ENCODE measurements at regions not wholly inside any gene's neighbourhood (a gene's known extent, or its start where the extent isn't known, plus 50 kb on each side); places are given as distances from the start of the nearest gene placed in this dataset.
"Not testable (repeated sequence)": the region's sequence is repeated elsewhere in the genome, so short reads cannot be mapped to it uniquely, and the experiment has no call there.

DNA sequence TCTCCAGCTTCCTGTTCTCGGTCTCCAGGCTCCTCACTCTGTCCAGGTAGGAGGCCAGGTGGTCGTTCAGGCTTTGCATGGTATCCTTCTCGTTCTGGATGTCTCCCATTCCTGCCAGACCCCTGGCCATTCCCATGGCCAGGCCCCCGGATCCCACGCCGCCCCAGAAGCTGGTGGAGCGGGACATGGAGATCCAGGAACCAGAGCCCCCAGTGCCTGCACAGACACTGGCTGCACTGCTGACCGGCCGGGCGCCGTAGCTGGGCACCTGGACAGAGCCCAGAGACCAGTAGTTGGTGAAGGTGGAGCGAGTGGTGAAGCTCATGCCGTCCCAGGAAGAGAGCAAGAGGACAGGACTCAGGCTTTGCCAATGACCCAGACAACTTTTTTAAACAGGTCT is 129.1 kb upstream of the WDR75 start:
- no peak for DNase-seq (ENCODE audit: low spot score)

DNA sequence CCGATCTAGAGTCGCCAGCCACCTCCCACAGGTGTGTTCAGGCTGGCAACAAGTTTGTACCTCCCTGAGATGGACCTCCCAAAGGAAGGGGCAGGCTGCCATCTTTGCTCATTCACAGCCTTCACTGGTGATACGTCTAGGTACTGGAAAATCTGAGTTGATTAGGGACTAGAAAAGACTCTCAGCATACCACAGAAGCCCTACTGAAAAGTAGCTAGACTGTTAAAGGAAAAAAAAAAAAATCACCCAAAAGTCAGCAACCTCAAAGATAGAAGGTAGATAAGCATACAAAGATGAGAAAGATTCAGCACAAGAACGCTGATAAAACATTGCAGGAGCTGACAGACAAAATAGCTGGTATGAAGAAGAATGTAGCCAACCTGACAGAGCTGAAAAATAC is 128.6 kb upstream of the WDR75 start:
- no peak for DNase-seq (ENCODE audit: low spot score)

DNA sequence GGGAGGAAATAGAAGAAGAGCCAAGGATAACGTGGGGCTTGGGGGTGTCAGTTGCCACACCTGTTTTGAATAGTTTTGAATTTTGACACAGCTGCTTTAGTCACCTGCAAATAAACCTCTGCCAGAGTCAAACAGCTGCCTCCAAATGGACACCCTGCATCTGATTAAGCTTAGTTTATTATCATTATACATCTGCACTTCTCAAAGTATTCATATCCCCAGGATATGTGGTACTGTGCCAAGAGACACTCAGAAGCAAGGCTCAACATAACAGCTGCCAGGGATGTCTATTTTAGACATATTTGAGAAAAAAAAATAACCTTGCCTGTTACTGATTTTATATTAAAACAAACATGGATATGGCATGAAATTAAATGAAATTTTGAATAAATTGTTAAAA is 122.5 kb upstream of the WDR75 start:
- no peak for DNase-seq (ENCODE audit: low spot score)

DNA sequence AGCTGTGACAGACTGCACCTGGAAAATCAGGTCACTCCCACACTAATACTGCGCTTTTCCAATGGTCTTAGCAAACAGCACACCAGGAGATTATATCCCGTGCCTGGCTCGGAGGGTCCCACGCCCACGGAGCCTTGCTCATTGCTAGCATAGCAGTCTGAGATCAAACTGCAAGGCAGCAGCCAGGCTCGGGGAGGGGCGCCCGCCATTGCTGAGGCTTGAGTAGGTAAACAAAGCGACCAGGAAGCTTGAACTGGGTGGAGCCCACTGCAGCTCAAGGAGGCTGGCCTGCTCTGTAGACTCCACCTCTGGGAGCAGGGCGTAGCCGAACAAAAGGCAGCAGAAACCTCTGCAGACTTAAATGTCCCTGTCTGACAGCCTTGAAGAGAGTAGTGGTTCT is 121.8 kb upstream of the WDR75 start:
- DNase-seq (ENCODE audit: low spot score), result not testable (repeated sequence)

DNA sequence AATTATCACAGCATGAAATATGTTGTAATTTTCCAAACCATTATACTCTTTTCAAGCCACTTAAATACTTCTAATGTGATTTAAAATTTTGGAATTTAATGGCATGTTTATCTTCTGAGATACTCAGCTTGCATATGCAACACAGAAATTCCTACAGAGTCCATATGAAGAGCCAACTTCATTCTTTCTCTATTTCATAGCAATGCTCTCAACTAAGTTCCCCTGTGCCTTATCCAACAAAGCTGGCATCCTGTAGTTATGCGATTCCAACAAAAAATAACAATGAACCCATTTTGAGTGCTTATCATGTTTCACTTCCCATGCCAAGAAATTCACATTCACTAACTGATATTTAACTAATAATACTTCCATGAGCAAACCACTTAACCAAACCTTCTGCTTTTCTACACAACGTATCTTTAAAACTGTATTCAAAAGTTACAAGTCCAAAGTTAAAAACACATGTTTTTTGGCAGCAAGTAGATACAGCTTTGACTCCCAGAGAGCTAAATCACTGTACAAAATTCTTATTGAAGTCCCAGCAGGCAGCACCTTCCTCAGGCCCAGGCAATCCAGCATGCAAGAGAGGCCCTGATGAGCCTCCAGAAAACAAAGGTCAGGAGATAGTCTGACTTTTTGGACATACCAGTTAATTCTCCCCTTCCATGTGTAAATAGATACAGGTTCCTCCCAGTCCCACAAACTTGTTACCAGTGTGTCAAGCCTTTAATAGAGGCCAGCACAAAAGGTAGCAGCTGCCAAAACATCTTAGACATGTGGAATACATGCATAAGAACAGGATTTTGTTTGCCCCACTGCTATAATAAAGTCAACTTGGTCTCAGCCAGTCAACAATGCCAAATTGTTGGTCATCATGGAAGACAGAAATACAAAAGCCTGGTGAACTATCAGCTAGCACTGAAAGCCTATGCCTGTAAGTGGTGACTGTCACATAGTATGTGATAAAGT is 113.1 kb upstream of the WDR75 start:
- no peak for DNase-seq (ENCODE audit: low spot score)

DNA sequence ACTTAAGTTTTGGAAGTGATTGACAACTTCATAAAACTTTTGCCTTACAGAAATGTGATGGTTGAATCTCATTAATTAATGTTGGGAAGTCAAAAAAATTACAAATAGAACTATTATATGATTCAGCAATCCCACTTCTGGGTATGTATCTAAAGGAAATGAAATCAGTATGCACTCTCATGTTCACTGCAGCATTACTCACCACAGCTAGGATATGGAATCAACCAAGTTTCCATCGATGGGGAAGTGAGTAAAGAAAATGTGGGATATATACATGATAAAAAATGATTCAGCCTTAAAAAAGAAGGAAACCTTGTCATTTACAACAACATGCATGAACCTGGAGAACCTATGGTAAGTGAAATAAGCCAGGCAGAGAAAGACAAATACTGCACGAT is 112.4 kb upstream of the WDR75 start:
- DNase-seq (ENCODE audit: low spot score), result no peak

DNA sequence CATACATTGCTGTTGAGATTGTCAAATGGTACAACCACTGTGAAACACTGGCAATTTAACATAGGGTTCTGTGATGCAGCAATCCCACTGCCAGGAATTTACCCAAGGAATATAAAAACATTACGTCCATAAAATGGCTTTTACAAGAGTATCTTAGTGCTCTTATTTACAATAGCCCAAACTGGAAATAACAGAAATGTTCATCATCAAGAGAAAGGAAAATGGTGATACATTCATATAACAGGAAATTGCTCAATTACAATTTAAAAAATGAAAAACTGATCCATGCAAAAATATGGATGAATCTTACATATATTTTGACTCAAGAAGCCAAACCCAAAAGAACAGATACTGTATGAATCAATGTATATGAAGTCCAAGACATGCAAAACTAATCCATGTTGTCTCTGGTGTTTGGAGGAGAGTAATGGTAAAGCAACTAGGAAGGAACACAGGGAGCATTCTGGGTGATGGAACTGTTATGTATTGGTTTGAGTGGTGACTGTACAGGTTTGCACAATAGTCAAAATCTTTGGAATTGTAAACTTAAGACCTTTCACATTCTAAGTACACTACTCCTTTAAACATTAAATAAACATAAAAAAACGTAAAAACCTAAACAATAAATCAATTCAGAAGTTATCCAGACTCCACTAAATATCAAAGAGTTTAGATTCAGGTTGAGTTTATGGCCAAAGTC is 104.8 kb upstream of the WDR75 start:
- no peak for DNase-seq (ENCODE audit: low spot score)

DNA sequence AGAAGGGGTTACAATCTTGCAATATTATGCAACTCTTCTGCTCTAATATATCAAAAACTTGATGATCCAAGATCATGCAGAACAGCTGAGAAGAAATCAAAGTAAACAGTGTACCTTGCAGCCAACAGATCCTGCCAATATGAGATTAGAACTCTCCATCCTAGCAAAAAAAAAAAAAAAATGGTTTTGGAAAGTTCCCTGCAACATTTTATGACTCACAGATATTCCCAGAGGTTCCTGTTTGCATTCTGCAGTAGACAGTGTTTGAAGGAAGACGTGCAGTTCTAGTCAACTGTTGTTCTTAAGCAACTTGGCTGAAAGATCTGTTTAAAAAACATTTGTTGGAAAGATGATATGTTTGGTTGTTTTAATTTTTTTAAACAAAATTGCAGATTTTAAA is 103.6 kb upstream of the WDR75 start:
- DNase-seq (ENCODE audit: low spot score), result no peak

DNA sequence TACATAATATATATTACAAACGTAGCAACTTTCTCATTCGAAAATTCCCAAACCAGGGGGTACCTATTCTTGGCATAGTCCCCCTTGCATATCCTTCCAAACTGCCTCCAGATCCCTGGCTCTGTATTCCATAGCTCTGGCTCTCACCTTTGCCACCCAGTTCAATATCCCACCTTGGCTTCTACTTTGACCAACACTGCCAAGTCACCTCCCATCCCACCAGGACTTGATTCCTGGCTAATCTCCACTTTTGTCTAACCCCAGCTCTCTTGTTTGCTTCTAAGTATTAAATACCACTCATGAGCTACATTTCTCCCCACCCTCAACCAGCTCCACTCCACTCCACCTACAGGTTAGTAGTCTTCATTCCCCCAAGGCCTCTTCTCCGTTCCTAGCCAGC is 103.2 kb upstream of the WDR75 start:
- DNase-seq (ENCODE audit: low spot score), result no peak

DNA sequence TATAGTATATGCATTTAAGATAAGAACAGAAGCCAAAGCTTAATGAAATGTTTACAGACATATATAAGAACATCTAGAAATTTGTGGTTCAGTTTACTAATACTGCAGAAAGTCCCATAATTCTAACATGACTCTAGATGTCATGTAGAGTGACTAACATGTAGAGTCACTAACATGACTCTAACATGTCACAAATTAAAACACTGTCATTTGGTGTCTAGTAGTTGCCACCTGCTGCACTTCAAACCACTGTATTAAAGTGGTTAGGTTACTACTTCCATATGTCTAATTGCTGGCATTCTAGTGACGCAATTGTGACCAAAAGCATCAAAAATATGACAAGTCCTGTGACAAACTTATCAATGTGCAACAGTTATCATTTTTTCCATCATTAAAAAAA is 100.2 kb upstream of the WDR75 start:
- no peak for DNase-seq (ENCODE audit: low spot score)

DNA sequence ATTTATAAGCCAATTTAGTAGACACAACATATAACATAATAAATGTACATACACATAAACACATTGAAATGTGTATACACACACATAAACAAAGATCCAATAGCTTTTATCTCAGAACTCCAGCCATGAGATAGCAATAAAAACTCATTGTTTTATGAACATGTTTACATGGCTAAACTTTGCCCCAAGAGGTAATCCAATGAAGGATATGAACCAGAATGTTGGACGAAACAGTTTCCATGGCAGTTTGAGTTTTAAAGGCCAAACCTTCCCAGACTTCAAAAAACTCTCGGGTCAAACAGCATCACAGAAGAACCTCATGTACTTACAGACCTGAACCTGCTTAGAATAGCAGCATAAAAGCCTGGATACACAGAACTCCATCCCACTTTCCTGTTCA is 97.2 kb upstream of the WDR75 start:
- DNase-seq (ENCODE audit: low spot score), result no peak

DNA sequence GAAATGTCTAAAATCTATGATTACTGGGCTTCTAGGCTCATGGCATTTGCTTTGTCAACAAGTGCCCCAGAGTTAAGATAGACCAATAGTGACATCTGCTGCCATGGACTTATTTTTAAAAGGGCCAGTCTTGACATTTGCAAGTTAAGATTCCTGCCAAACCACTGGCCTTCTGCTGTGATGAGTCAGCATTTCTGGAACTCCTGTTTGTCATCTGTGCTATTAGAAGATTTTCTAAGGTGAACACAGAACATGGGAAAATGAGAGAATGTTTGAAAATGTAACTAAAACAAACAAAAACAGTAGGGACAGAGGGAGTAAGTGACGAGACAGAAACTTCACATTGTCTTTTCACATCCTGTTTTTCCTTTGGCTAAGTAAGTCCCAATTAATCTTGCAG is 93.7 kb upstream of the WDR75 start:
- peak; percentile 58 for DNase-seq (ENCODE audit: low spot score)

DNA sequence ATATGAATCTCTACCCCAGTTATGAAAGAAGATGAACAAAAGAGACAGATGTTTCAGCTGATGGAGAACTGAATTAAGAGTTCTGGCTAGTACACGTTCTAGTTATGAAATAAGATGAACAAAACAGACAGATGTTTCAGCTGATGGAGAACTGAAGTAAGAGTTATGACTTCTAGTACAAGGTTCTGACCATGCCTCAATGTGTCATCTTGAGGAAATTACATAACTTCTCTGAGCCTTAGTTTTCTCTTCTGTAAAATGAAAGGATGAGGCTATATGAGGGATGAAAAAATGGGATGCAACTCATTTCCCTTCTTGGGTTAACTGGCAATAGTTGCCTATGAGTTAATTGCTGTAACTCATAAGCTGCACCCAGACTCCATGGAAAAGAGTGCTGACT is 92.9 kb upstream of the WDR75 start:
- DNase-seq (ENCODE audit: low spot score), result no peak

DNA sequence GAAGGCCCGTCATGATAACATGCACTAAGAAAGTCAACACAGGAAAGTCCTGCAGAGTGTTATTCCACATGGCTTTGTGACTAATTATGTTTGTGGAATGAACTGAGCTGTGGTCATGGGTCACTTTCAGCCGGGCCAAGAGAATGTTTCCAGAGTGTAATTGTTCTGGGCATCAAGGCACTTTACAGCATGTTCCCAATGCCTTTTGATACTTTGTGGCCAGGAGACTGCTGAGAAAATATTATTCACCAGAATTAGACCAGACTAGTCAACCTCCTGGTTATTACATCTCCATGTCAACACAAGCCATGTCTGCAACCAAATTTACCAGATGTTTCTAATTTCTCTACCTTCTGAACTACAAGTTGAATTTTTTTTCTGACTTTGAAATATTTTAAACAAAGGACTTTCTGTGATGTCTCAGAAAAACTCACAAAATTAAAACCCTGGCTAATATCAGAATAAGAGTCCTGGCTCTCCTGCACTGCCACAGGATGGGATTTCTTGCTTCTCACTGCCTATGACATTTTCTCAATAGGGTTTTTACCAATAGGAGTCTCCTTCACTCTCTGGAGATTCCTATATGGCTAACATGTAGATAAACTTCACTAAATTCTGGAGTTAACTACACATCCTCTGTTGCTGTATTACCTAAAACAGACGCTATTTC is 90.6 kb upstream of the WDR75 start:
- DNase-seq (ENCODE audit: low spot score), result no peak

DNA sequence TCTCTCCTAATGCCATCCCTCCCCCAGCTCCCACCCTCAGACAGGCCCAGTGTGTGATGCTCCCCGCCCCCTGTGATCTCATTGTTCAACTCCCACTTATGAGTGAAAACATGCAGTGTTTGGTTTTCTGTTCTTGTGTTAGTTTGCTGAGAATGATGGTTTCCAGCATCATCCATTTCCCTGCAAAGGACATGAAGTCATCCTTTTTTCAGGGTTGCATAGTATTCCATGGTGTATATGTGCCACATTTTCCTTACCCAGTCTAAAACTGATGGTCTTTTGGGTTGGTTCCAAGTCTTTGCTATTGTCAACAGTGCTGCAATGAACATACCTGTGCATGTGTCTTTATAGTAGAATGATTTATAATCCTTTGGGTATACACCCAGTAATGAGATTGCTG is 89.3 kb upstream of the WDR75 start:
- not testable (repeated sequence) for DNase-seq (ENCODE audit: low spot score)

DNA sequence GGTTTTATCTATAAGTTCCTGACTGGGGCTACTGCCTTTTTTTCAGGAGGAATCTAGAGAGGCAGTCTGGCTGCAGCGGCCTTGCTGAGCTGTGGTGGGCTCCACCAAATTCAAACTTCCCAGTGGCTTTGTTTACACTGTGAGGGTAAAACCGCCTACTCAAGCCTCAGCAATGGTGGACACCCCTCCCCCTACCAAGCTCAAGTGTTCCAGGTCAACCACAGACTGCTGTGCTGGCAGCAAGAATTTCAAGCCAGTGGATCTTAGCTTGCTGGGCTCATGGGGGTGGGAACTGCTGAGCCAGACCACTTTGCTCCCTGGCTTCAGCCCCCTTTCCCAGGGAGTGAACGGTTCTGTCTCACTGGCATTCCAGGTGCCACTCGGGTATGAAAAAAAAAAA is 83.9 kb upstream of the WDR75 start:
- DNase-seq (ENCODE audit: low spot score), result not testable (repeated sequence)

DNA sequence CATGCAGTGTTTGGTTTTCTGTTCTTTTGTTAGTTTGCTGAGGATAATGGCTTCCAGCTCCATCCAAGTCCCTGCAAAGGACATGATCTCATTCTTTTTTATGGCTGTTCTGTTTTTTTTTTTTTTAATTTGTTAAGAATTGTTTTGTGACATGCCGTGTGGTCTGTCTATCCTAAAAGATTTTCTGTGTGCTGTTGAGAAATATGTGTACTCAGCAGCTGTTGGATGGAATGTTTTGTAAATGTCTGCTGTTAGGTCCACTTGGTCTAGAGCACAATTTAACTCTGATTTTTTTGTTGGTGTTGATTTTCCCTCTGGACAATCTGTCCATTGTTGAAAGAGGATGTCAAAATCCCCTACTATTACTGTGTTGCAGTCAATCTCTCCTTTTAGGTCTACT is 80.4 kb upstream of the WDR75 start:
- DNase-seq (ENCODE audit: low spot score), result no peak

DNA sequence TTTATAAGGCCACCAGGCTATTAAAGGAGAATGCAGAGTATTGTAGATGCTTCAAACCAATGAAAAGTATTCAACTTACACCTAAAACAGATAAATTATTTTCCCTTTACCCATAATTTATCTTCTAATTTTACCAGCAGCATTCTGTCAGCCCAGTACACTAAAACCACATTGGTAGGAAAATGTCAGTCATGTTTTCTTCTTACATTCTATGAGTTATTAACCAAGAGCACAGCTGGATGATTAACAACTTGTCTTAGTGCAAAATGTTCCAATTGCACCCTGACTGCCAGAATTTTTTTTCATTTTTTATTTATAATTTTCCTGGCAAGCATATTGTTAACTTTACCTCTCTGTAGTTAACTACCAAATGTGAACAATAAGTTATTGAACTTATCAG is 79.0 kb upstream of the WDR75 start:
- DNase-seq (ENCODE audit: low spot score), result no peak

DNA sequence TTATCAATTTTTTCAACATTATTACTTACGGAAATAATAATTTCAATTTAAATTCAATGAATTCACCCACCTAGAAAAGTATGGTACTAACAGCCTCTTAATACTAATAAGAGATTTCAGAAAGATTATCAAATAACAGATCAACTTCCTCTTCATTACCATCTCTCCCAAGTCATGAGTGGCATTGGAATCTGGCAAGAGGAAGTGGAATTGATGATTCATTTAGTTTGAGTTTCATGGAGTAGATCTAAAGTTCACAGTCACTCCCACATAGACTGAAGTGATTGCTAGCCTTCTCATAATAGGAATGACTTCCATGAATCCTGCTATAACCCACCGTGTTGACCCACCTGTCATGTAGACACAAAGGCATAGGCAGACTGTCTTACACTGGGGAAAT is 77.7 kb upstream of the WDR75 start:
- DNase-seq (ENCODE audit: low spot score), result no peak

DNA sequence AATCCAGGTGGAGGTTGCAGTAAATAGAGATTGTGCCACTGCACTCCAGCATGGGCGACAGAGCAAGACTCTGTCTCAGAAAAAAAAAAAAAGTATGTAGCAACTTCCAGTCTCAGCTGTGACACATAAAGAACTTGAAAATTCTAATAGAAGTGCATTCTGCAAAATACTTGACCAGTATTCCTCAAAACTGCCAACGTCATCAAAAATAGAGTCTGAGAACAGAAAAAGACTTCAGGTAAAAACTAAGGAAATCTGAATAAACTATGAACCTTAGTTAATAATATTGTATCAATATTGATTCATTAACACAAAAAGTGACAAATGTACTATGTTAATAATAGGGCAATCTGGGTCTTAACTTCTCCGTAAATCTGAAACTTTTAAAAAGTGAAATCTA is 76.7 kb upstream of the WDR75 start:
- no peak for DNase-seq (ENCODE audit: low spot score)

DNA sequence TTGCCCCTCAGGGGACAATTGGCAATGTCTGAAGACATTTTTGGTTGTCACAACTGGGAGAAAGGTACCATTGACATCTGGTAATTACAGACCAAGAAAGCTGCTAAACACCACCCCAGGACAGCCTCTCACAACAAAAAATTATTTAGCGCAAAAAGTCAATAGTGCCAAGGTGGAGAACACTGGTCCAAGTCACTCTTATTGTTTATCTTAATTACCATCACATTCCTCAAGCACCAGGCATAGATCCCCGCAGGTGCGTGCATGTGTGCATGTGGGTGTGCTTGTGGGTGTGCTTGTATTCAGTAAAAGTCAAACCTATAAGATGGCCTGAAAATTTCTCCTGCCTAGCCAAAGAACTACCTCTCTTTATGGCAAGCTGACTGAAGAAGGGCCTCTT is 74.9 kb upstream of the WDR75 start:
- no peak for DNase-seq (ENCODE audit: low spot score)

DNA sequence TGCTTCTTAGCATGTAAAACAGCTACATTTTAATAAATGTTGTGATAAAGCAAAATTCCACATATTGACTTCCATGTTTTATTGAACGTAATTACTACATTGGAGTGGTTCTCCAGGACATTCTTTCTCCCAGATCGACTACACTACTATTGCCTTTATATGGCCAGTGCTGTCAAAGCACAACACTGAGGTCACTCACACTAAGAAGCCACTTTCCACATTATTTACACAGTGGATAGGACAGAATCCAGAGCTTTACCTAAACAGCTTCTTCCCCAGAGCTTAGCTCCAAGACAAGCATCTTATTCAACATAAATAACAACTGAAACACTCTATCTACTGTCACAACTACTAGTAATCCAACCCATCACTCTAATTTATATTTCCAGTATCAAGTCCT is 73.9 kb upstream of the WDR75 start:
- DNase-seq (ENCODE audit: low spot score), result no peak

DNA sequence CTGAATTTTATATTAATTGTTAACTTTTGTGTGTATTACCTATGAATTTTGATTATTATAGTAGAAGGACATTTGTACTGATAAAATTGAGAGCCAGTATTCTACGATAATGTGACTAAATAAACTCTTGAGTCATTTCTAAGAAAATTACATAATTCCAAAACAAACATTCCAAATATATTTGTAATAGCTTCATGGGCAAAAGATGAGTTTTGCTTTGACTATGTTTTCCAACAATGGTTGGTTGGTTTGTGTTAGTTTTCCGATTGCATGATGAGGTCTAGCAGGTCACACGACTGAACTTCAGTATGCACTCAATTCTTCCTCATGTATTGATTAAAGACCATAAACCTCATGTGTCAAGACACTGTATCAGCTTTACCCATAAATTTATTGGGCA is 71.7 kb upstream of the WDR75 start:
- no peak for DNase-seq (ENCODE audit: low spot score)

All from CD4-positive, alpha-beta T cell treated with Interleukin-2 at 100 ng/mL for 4 hours (primary cell).